H9 (cell line): ENCODE measurements at regions not wholly inside any gene's neighbourhood (a gene's known extent, or its start where the extent isn't known, plus 50 kb on each side); places are given as distances from the start of the nearest gene placed in this dataset.

Source experiments
- DNase-seq: peaks from one replicate; pipeline ENCODE4 v3.0.0-alpha.2; 2017
- H2AFZ ChIP-seq: one replicate; pipeline ENCODE4 v1.6.1; 2013; ENCODE audit warnings: mild to moderate bottlenecking, low read length, control low read depth, moderate library complexity
- H2AK5ac ChIP-seq: 2 replicates; pipeline ENCODE4 v1.6.1; 2013; ENCODE audit warnings: low read length, control low read depth, mixed read lengths; ENCODE audit not compliant: insufficient read length
- H2BK120ac ChIP-seq: one replicate; pipeline ENCODE4 v1.6.1; 2013; ENCODE audit warnings: low read depth, mild to moderate bottlenecking, low read length, control low read depth, inconsistent platforms; ENCODE audit not compliant: poor library complexity, severe bottlenecking
- H2BK12ac ChIP-seq: 2 replicates; pipeline ENCODE4 v1.6.1; 2013; ENCODE audit warnings: low read length, control low read depth, mixed read lengths, low read depth; ENCODE audit not compliant: insufficient read length
- H2BK15ac ChIP-seq: 2 replicates; pipeline ENCODE4 v1.6.1; 2013; ENCODE audit warnings: low read depth, low read length, control low read depth
- H2BK20ac ChIP-seq: one replicate; pipeline ENCODE4 v1.6.1; 2013; ENCODE audit warnings: low read depth, mild to moderate bottlenecking, low read length, control low read depth, inconsistent platforms; ENCODE audit not compliant: poor library complexity, severe bottlenecking
- H2BK5ac ChIP-seq: 2 replicates; pipeline ENCODE4 v1.6.1; 2013; ENCODE audit warnings: low read length, control low read depth, mixed read lengths; ENCODE audit not compliant: insufficient read length
- H3K14ac ChIP-seq: 2 replicates; pipeline ENCODE4 v1.6.1; 2013; ENCODE audit warnings: low read length, control low read depth; ENCODE audit not compliant: insufficient read depth
- H3K18ac ChIP-seq: 2 replicates; pipeline ENCODE4 v1.6.1; 2013; ENCODE audit warnings: low read depth, mild to moderate bottlenecking, mixed read lengths, low read length, control low read depth; ENCODE audit not compliant: insufficient read length
- H3K23ac ChIP-seq: 2 replicates; pipeline ENCODE4 v1.6.1; 2013; ENCODE audit warnings: low read length, control low read depth, mixed read lengths, low read depth; ENCODE audit not compliant: insufficient read length
- H3K23me2 ChIP-seq: 2 replicates; pipeline ENCODE4 v1.6.1; 2013; ENCODE audit warnings: low read depth, mild to moderate bottlenecking, mixed read lengths, low read length, control low read depth; ENCODE audit not compliant: insufficient read length, poor library complexity, severe bottlenecking
- H3K27ac ChIP-seq: 2 replicates; pipeline ENCODE4 v1.5.1; 2013; ENCODE audit warnings: low read length, control low read depth, mixed read lengths, low read depth; ENCODE audit not compliant: insufficient read length
- H3K27me3 ChIP-seq: 2 replicates; pipeline ENCODE4 v1.6.1; 2013; ENCODE audit warnings: low read length, control low read depth, inconsistent platforms; ENCODE audit not compliant: insufficient read depth
- H3K4ac ChIP-seq: 2 replicates; pipeline ENCODE4 v1.6.1; 2013; ENCODE audit warnings: low read depth, mild to moderate bottlenecking, control low read depth, inconsistent platforms, low read length, moderate library complexity
- H3K4me1 ChIP-seq: 2 replicates; pipeline ENCODE4 v1.6.1; 2013; ENCODE audit warnings: low read length, control low read depth, inconsistent platforms; ENCODE audit not compliant: insufficient read depth
- H3K4me2 ChIP-seq: 2 replicates; pipeline ENCODE4 v1.6.1; 2013; ENCODE audit warnings: low read length, control low read depth, mixed read lengths; ENCODE audit not compliant: insufficient read length, insufficient read depth
- H3K56ac ChIP-seq: 2 replicates; pipeline ENCODE4 v1.6.1; 2013; ENCODE audit warnings: low read depth, mild to moderate bottlenecking, mixed read lengths, low read length, control low read depth; ENCODE audit not compliant: insufficient read length
- H3K79me1 ChIP-seq: 2 replicates; pipeline ENCODE4 v1.6.1; 2013; ENCODE audit warnings: low read depth, mild to moderate bottlenecking, moderate library complexity, low read length, control low read depth, inconsistent platforms; ENCODE audit not compliant: insufficient read depth, poor library complexity, severe bottlenecking
- H3K79me2 ChIP-seq: 2 replicates; pipeline ENCODE4 v1.6.1; 2013; ENCODE audit warnings: low read length, control low read depth, inconsistent platforms; ENCODE audit not compliant: insufficient read depth
- H3K9ac ChIP-seq: 2 replicates; pipeline ENCODE4 v1.6.1; 2013; ENCODE audit warnings: low read length, control low read depth, mixed read lengths; ENCODE audit not compliant: insufficient read length; ENCODE audit errors: extremely low read depth
- H3K9me3 ChIP-seq: one replicate; pipeline ENCODE4 v1.6.1; 2013; ENCODE audit warnings: low read depth, low read length, inconsistent platforms; ENCODE audit not compliant: control insufficient read depth
- H3T11ph ChIP-seq: one replicate; pipeline ENCODE4 v1.6.1; 2013; ENCODE audit warnings: mild to moderate bottlenecking, low read length, control low read depth, inconsistent platforms
- H4K20me1 ChIP-seq: one replicate; pipeline ENCODE4 v1.6.1; 2013; ENCODE audit not compliant: control insufficient read depth, insufficient read length, insufficient read depth
- H4K5ac ChIP-seq: 2 replicates; pipeline ENCODE4 v1.6.1; 2013; ENCODE audit warnings: low read depth, mild to moderate bottlenecking, mixed read lengths, low read length, control low read depth; ENCODE audit not compliant: insufficient read length
- H4K8ac ChIP-seq: replicated peaks from 2 replicates; pipeline ENCODE4 v1.6.1; 2013; ENCODE audit warnings: low read length, control low read depth, mixed read lengths, low read depth; ENCODE audit not compliant: insufficient read length
- H4K91ac ChIP-seq: 2 replicates; pipeline ENCODE4 v1.6.1; 2013; ENCODE audit warnings: low read depth, mild to moderate bottlenecking, moderate library complexity, mixed read lengths, low read length, control low read depth; ENCODE audit not compliant: insufficient read length
- H3K27ac Mint-ChIP-seq, 3 experiments: 2 replicates in 2 of 3; 3 replicates in 1 of 3; pipeline ENCODE4 v1.8.0; 2020 to 2021; ENCODE audit warnings: mixed read lengths in 3 of 3, mild to moderate bottlenecking in 1 of 3, moderate library complexity in 1 of 3
- H3K27me3 Mint-ChIP-seq: 2 replicates; pipeline ENCODE4 v1.8.0; 2021; ENCODE audit warnings: low read depth, mild to moderate bottlenecking, moderate library complexity, mixed read lengths
- H3K36me3 Mint-ChIP-seq, 3 experiments: 2 replicates in 2 of 3; 3 replicates in 1 of 3; pipeline ENCODE4 v1.8.0; 2020 to 2021; ENCODE audit warnings: low read depth in 3 of 3, mixed read lengths in 3 of 3; ENCODE audit not compliant: insufficient read depth in 1 of 3
- H3K4me1 Mint-ChIP-seq, 2 experiments: 2 replicates each; pipeline ENCODE4 v1.8.0; 2020; ENCODE audit warnings: mixed read lengths in 2 of 2
- H3K4me3 Mint-ChIP-seq, 2 experiments: 2 replicates in 1 of 2; 3 replicates in 1 of 2; pipeline ENCODE4 v1.8.0; 2020 to 2021; ENCODE audit warnings: mild to moderate bottlenecking in 2 of 2, mixed read lengths in 2 of 2, moderate library complexity in 1 of 2
- H3K9me3 Mint-ChIP-seq, 2 experiments: 2 replicates in 1 of 2; 3 replicates in 1 of 2; pipeline ENCODE4 v1.8.0; 2020; ENCODE audit warnings: mild to moderate bottlenecking in 2 of 2, mixed read lengths in 2 of 2, moderate library complexity in 1 of 2
- CTCF ChIP-seq: fragments of 200-600 bp; sonication (generic); conservative IDR thresholded peaks from 3 replicates; pipeline ENCODE4 v1.8.0; 2021; ENCODE audit warnings: antibody characterized with exemption, mild to moderate bottlenecking
- WGBS: extraction: QIAGEN DNeasy Blood & Tissue Kit; methylation state at CpG from one replicate; pipeline ENCODE4 v1.1.7; 2013; ENCODE audit warnings: missing lambda C conversion rate, low lambda C conversion rate, mixed read lengths; ENCODE audit not compliant: insufficient read length; ENCODE audit errors: extremely low coverage; 5-methylcytosine and 5-hydroxymethylcytosine counted together

DNA sequence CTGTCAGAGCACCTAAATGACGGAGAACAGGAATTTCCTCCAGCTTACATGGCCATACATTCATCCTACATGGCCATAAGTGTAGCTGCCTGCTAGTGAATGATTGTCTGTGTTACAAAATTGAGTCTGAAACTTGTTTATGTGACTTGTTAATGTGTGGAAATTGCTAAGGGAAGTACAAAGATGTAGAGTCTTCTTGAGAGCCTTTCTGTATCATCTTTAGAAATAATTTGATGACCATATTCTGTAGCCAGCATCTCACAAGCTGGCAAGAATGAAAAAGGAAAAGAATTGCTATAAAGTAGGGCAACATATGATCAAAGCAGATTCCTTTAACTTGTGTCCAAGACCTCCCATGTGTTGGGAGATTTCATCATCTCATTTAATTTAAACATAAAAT, 339.2 kb upstream of the LRRC7 start:
- Histone ChIP-seq H3K4me1 (no peaks in the 10 kb centered on the region; the same call in 1 of the 2 replicates), H4K8ac (no peak overlapping the region), H2BK20ac (no peak overlapping the region), H2AK5ac (no peak overlapping the region), H3K9me3 (no peaks in the 10 kb centered on the region), H3K79me1 (no peaks in the 10 kb centered on the region), H3T11ph (no peak overlapping the region), H3K23me2 (no peaks in the 10 kb centered on the region), H3K27ac (no peak overlapping the region), H3K56ac (no peak overlapping the region), H2BK120ac (no peak overlapping the region), H2BK15ac (no peak overlapping the region), H3K23ac (no peak overlapping the region), H3K27me3 (no peaks in the 10 kb centered on the region), H4K91ac (no peak overlapping the region), H3K18ac (no peak overlapping the region), H3K9ac (no peak overlapping the region), H2BK12ac (no peak overlapping the region), H3K4me2 (no peak overlapping the region), H3K4ac (no peak overlapping the region), H2AFZ (no peak overlapping the region), H4K5ac (no peak overlapping the region), H3K79me2 (no peaks in the 10 kb centered on the region), H3K14ac (no peak overlapping the region), H4K20me1 (no peaks in the 10 kb centered on the region), H2BK5ac (no peak overlapping the region)
- Mint-ChIP-seq H3K27ac (no peak overlapping the region), H3K4me1 (peaks cover 17 to 18% of the 10 kb centered on the region in 2 experiments), H3K27me3 (no peaks in the 10 kb centered on the region), H3K36me3 (no peaks in the 10 kb centered on the region), H3K9me3 (no peaks in the 10 kb centered on the region), H3K4me3 (no peak overlapping the region)
- DNase-seq, result no peak
- no CpG with 5 or more reads among the region's 1 CpG for WGBS
- no peak for TF ChIP-seq CTCF
